Testis (tissue), 2 donors: ENCODE measurements at regions not wholly inside any gene's neighbourhood (a gene's known extent, or its start where the extent isn't known, plus 50 kb on each side); places are given as distances from the start of the nearest gene placed in this dataset.

Experiments
- DNase-seq: peaks from one replicate; pipeline ENCODE4 v3.0.0-alpha.2; 2019
- H3K27ac ChIP-seq, 2 donors: fragments of 200-600 bp; sonication (generic); one replicate each; pipeline ENCODE4 v1.5.1; 2019
- H3K27me3 ChIP-seq: fragments of 200-600 bp; sonication (generic); one replicate; pipeline ENCODE4 v1.5.1; 2019
- H3K36me3 ChIP-seq: fragments of 200-600 bp; sonication (generic); one replicate; pipeline ENCODE4 v1.5.1; 2017; ENCODE audit warnings: low read depth; ENCODE audit errors: missing control alignments
- H3K4me1 ChIP-seq: fragments of 200-600 bp; sonication (generic); one replicate; pipeline ENCODE4 v1.5.1; 2019
- H3K4me3 ChIP-seq, 2 donors: fragments of 200-600 bp; sonication (generic); one replicate each; pipeline ENCODE4 v1.5.1; 2017 to 2019
- H3K9me3 ChIP-seq: fragments of 200-600 bp; sonication (generic); one replicate; pipeline ENCODE4 v1.5.1; 2017
- CTCF ChIP-seq, 3 experiments: fragments of 450-650 bp in 2 of 3; fragments of 200-600 bp in 1 of 3; sonication (generic) in 1 of 3; IDR thresholded peaks; one replicate each; pipeline ENCODE4 v1.5.1; 2016 to 2019; ENCODE audit warnings: antibody characterized with exemption in 3 of 3, mild to moderate bottlenecking in 2 of 3, moderate library complexity in 1 of 3
- POLR2A ChIP-seq: fragments of 450-650 bp; IDR thresholded peaks from one replicate; pipeline ENCODE4 v1.6.1; 2017; ENCODE audit warnings: antibody characterized with exemption, mild to moderate bottlenecking, moderate library complexity
- WGBS, 2 donors: methylation state at CpG; one replicate each; pipeline ENCODE4 v1.1.5; 2018; 5-methylcytosine and 5-hydroxymethylcytosine counted together
- intact Hi-C: fragments of 100-400 bp; cut with DNase I; formaldehyde crosslinking; loops from one replicate; pipeline ENCODE4 v1.15.1; 2023; ENCODE audit warnings: low total_unique reads

GRCh38 chrX:46310815-46311497 lies 234.3 kb downstream of the ZNF674 start:
- no peaks in the 10 kb centered on the region for H3K27me3 ChIP-seq
- no peaks in the 10 kb centered on the region for H3K9me3 ChIP-seq
- 71 to 75% methylated on average over 4 of the region's 4 CpGs for WGBS, 2 donors
- no peak overlapping the region for H3K27ac ChIP-seq
- H3K4me1 ChIP-seq: no peaks in the 10 kb centered on the region
- no peak overlapping the region for H3K4me3 ChIP-seq
- TF ChIP-seq CTCF (IDR thresholded peaks at IDR 0.05) (no peak), POLR2A (no peak)
- intact Hi-C loops: no loop called here
- DNase-seq: no peak
- H3K36me3 ChIP-seq: no peaks in the 10 kb centered on the region

DNA sequence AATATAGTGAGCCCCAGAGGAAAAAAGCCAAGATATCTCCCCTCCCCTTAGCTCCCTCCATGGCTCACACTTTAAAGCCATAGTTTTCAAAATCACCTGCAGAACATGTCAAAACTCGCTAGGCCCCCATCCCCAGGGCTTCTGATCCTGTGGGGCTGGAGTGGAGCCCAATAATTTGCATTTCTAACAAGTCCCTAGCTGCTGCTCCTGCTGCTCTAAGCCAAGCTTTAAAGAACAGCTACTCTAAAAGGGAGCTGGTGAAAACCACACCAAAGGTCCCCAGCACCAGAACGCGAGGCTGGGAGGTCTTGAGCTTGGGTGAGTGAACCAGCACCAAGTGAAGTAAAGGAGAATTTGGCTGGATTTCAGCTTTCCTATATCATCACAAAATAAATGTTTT lies 237.1 kb downstream of the ZNF674 start:
- WGBS, 2 donors: 50 to 62% methylated on average over 3 of the region's 3 CpGs
- no peak overlapping the region for H3K4me3 ChIP-seq
- H3K27me3 ChIP-seq: no peaks in the 10 kb centered on the region
- no peak overlapping the region for H3K27ac ChIP-seq
- H3K9me3 ChIP-seq: no peaks in the 10 kb centered on the region
- H3K36me3 ChIP-seq: no peaks in the 10 kb centered on the region
- no peak for TF ChIP-seq POLR2A
- no peak for TF ChIP-seq CTCF (IDR thresholded peaks at IDR 0.05)
- no peak for DNase-seq
- H3K4me1 ChIP-seq: no peaks in the 10 kb centered on the region
- intact Hi-C loops: no loop called here

- Histone ChIP-seq H3K27ac (no peak overlapping the region), H3K4me1 (no peaks in the 10 kb centered on the region), H3K9me3 (no peaks in the 10 kb centered on the region), H3K27me3 (no peaks in the 10 kb centered on the region), H3K36me3 (no peaks in the 10 kb centered on the region), H3K4me3 (no peak overlapping the region)
- DNase-seq: no peak
- no peak for TF ChIP-seq CTCF (IDR thresholded peaks at IDR 0.05)
- no peak for TF ChIP-seq POLR2A
- 58 to 68% methylated on average over 3 of the region's 3 CpGs for WGBS, 2 donors
- intact Hi-C loops: no loop called here
These were observed 239.1 kb downstream of the ZNF674 start for GRCh38 chrX:46306103-46306502.

- Histone ChIP-seq H3K4me1 (no peaks in the 10 kb centered on the region), H3K36me3 (no peaks in the 10 kb centered on the region), H3K4me3 (no peak overlapping the region), H3K27me3 (no peaks in the 10 kb centered on the region), H3K27ac (no peak overlapping the region), H3K9me3 (no peaks in the 10 kb centered on the region)
- intact Hi-C loops: no loop called here
- no peak for TF ChIP-seq CTCF (IDR thresholded peaks at IDR 0.05)
- TF ChIP-seq POLR2A: no peak
- no peak for DNase-seq
- WGBS, 2 donors: 86 to 92% methylated on average over 2 of the region's 2 CpGs
These were observed 239.8 kb downstream of the ZNF674 start for GRCh38 chrX:46305431-46305830.

GRCh38 chrX:46301903-46302302 lies 243.3 kb downstream of the ZNF674 start:
- no peak for DNase-seq
- Histone ChIP-seq H3K4me3 (no peak overlapping the region), H3K36me3 (no peaks in the 10 kb centered on the region), H3K27ac (no peak overlapping the region), H3K27me3 (no peaks in the 10 kb centered on the region), H3K9me3 (no peaks in the 10 kb centered on the region), H3K4me1 (no peaks in the 10 kb centered on the region)
- TF ChIP-seq POLR2A: no peak
- no peak for TF ChIP-seq CTCF (IDR thresholded peaks at IDR 0.05)
- intact Hi-C loops: no loop called here
- 90 to 93% methylated on average over 2 of the region's 2 CpGs for WGBS, 2 donors
